GM23338 (cell line): ENCODE measurements at regions not wholly inside any gene's neighbourhood (a gene's known extent, or its start where the extent isn't known, plus 50 kb on each side); places are given as distances from the start of the nearest gene placed in this dataset.

Source experiments
- CREB1 ChIP-seq: fragments of 250-450 bp; sonication (Bioruptor Pico); IDR thresholded peaks from 2 replicates; pipeline ENCODE4 v1.5.0; 2020; ENCODE audit warnings: low read depth, mild to moderate bottlenecking, moderate library complexity
- CTCF ChIP-seq, 2 experiments: fragments of 200-600 bp in 1 of 2; sonication (generic) in 1 of 2; conservative IDR thresholded peaks; 2 replicates each; pipeline versions ENCODE4 v1.5.1 to v1.6.1; 2016 to 2017; ENCODE audit warnings: antibody characterized with exemption in 2 of 2, low read depth in 2 of 2, mild to moderate bottlenecking in 2 of 2, moderate library complexity in 1 of 2
- EZH2 ChIP-seq: fragments of 200-600 bp; sonication (generic); IDR thresholded peaks from one replicate; pipeline ENCODE4 v1.8.0; 2017; ENCODE audit warnings: antibody characterized with exemption, mild to moderate bottlenecking, low read depth; ENCODE audit not compliant: unreplicated experiment
- JUNB ChIP-seq: IDR thresholded peaks from one replicate; pipeline ENCODE4 v1.6.1; 2016; ENCODE audit warnings: antibody characterized with exemption; ENCODE audit not compliant: unreplicated experiment
- NANOG ChIP-seq: IDR thresholded peaks from 2 replicates; pipeline ENCODE4 v1.6.1; 2016; ENCODE audit warnings: antibody characterized with exemption, borderline replicate concordance
- POLR2AphosphoS5 ChIP-seq: IDR thresholded peaks from 2 replicates; pipeline ENCODE4 v1.6.1; 2016; ENCODE audit warnings: antibody characterized with exemption, low read depth
- REST ChIP-seq: IDR thresholded peaks from one replicate; pipeline ENCODE4 v1.6.1; 2018; ENCODE audit warnings: antibody characterized with exemption; ENCODE audit not compliant: unreplicated experiment
- STAT1 ChIP-seq: IDR thresholded peaks from one replicate; pipeline ENCODE4 v1.6.1; 2016; ENCODE audit warnings: antibody characterized with exemption; ENCODE audit not compliant: unreplicated experiment
- ZNF462 ChIP-seq: fragments of 250-450 bp; sonication (Bioruptor Pico); IDR thresholded peaks from 2 replicates; pipeline ENCODE4 v1.5.0; 2020; ENCODE audit warnings: mild to moderate bottlenecking, moderate library complexity

- TF ChIP-seq REST (no peak), POLR2AphosphoS5 (no peak), CREB1 (CRISPR knock-in tag) (no peak), CTCF (conservative IDR thresholded peaks at IDR 0.05; ENCODE audit: low read depth in 2 of 2) (no peak), STAT1 (no peak), JUNB (no peak), ZNF462 (CRISPR knock-in tag) (no peak), EZH2 (no peak), NANOG (no peak)
Observed at GRCh38 chr5:57537811-57538210, 55.2 kb upstream of the ACTBL2 start.
